ENCODE measurements at regions not wholly inside any gene's neighbourhood (a gene's known extent, or its start where the extent isn't known, plus 50 kb on each side); places are given as distances from the start of the nearest gene placed in this dataset.

DNA sequence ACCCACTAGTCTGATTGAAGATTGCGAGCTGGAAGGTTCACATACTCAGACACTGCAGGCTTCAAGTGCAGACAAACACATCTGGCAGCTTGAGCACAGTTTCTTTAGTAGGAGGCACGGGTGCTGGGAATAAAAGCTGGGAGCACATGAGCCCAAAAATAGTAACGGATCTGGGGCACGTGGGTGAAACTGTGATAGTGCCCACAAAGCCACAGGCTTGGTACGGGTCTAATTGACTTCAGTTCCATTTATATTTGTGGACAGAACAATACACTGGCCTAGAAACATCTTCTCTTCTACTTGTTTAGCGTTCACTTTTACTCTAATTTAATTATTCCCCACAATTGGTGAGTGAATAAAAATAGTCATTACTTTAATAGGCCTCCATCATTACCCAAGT, 2370.7 kb downstream of the PCDH7 start (continued):
- TF ChIP-seq CREB1 (IDR thresholded peaks at IDR 0.05) (no peak), BRCA1 (IDR thresholded peaks at IDR 0.05; ENCODE audit: low read depth, low read length) (no peak), CBX5 (IDR thresholded peaks at IDR 0.05; ENCODE audit: low read depth, low read length) (no peak), RXRA (IDR thresholded peaks at IDR 0.05; ENCODE audit: insufficient read depth, low read depth, low read length) (no peak), SP2 (IDR thresholded peaks at IDR 0.05; ENCODE audit: low read length) (no peak), SRF (IDR thresholded peaks at IDR 0.05; ENCODE audit: low read depth, low read length) (no peak), SAP30 (IDR thresholded peaks at IDR 0.05; ENCODE audit: insufficient read depth, insufficient replicate concordance, low read length) (no peak), CTBP2 (IDR thresholded peaks at IDR 0.05; ENCODE audit: borderline replicate concordance, insufficient read depth, insufficient read length, low read length) (no peak), KDM1A (IDR thresholded peaks at IDR 0.05; ENCODE audit: borderline replicate concordance, low read length) (no peak)
